NCI-H2227 treated with DMSO at 0.1 percent for 48 hours (cell line): ENCODE measurements at regions not wholly inside any gene's neighbourhood (a gene's known extent, or its start where the extent isn't known, plus 50 kb on each side); places are given as distances from the start of the nearest gene placed in this dataset.
"Not testable (repeated sequence)": the region's sequence is repeated elsewhere in the genome, so short reads cannot be mapped to it uniquely, and the experiment has no call there.

Experiments used
- DNase-seq: peaks from one replicate; lab custom pipeline; 2025; lab: John Stamatoyannopoulos, UW

DNA sequence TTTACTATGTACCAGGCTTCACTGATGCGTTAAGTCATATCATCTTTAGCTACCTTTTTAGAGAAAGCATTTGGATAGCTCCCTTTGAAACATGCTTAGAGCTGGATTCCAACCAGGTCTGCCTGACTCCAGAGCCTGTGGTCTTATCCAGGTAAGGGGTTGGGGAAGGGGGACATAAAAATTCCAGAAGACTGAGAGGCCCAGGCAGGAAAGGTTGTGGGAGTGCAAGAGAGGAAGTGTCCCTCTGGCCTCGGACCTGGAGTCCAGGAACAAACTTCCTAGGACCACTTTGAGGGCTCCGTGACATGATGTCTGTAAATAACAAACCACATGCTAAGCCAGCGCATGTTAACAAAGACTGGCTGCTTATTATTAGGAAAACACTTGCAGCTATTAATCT, 163.0 kb upstream of the KCNG1 start:
- DNase-seq, result no peak

DNA sequence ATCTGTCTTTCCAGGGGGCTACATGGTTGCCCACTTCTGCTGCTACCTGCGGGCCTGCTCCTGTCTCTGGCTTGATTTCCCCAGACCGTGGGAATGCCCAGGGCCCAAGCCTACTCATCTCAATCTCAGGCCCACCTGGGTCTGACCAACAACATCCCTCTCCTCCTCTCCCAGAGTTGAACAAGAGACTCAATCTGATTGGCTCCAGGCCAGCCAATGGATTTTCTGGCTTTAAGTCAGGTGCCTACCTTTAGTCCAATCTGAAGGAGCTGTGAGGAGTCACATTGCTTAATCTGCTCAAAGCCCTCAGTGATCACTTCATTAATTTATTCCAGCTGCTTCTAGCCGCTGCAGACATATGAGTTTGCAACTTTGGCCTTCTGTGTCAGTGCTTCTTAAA, 162.4 kb upstream of the KCNG1 start:
- DNase-seq, result no peak

GRCh38 chr20:51184289-51184688, 161.4 kb upstream of the KCNG1 start:
- DNase-seq, result no peak

DNA sequence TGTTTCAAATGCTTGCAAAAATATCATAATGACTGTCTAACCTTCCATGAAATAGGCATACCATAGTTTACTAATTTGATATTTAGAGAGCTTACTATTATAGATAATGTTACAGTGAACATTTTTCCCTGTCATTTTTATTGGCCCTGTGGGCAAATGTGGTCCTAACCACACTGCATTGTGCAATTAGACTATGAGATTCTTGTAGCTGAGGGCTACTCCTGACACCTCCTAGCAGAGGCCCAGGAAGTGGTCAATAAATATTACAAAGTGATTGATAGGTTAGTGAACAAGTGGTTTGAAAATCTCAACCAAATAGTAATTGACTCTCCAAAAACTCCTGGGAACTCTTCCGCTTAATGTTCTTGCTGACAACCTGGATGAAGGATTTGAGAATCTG, 160.5 kb upstream of the KCNG1 start:
- DNase-seq, result no peak

DNA sequence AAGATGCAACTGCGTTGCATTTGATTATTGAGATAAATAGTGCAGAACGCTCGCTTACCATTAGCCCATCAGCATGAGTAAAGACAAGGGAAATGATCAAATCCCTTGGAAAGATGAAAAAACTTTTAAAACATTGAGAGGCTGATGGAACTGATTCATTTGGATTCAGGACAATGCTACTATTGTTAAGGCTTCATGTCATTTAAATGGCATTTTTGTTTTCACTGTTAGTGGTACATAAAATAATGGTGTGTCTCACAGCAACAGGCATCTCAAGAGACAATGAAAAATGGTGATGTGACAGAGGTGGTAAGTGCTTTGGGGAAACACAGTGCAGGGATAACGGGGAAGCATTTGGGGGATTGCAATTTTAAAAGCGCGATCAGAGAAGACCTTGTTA, 159.7 kb upstream of the KCNG1 start:
- DNase-seq, result no peak

DNA sequence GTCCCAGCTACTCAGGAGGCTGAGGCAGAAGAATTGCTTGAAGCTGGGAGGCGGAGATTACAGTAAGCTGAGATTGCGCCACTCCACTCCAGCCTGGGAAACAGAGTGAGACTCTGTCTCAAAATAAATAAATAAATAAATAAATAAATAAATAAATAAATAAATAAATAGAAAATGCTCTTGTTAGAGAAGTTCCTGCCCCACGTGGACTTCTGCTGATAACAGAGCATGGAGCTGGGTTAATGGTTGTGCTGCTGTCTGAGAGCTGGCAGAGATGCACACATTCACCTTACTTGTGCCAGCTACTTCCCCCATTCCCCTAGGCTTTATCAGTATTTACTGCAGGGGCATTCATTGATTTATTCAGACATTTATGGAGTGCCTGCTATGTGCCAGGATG, 155.2 kb upstream of the KCNG1 start:
- no peak for DNase-seq

- DNase-seq, result no peak
These were observed 154.0 kb upstream of the KCNG1 start for GRCh38 chr20:51176876-51177275.

DNA sequence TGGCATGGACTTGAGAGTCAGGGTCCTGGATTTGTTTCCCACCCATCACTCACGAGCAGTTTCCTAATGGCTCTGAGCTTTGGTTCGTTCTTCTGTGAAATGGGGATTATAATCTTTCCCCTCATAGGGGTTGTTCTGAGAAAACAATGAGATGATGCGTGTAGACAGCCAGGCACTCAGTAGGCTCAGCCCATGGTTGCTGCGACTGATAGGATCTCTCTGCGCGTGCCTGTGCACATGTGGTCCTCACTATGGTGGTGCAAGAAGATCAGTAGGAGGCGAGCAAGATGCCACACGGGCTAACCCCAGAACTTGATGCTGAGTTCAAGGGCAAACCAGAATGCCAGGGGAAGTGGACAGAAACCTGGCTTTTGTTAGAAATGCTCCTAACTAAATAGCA, 153.5 kb upstream of the KCNG1 start:
- DNase-seq, result no peak

GRCh38 chr20:51175724-51176123, 152.8 kb upstream of the KCNG1 start:
- no peak for DNase-seq

GRCh38 chr20:51175156-51175555, 152.2 kb upstream of the KCNG1 start:
- no peak for DNase-seq

GRCh38 chr20:51174536-51174935, 151.6 kb upstream of the KCNG1 start:
- no peak for DNase-seq

GRCh38 chr20:51172558-51173428, 149.9 kb upstream of the KCNG1 start:
- no peak for DNase-seq

GRCh38 chr20:51171141-51171540, 148.2 kb upstream of the KCNG1 start:
- no peak for DNase-seq

- no peak for DNase-seq
These were observed 146.9 kb upstream of the KCNG1 start for GRCh38 chr20:51169813-51170212.

GRCh38 chr20:51167911-51168310, 145.0 kb upstream of the KCNG1 start:
- DNase-seq, result not testable (repeated sequence)

GRCh38 chr20:51166489-51166888, 143.6 kb upstream of the KCNG1 start:
- DNase-seq, result no peak

- no peak for DNase-seq
These were observed 142.2 kb upstream of the KCNG1 start for GRCh38 chr20:51165131-51165530.

- no peak for DNase-seq
These were observed 141.8 kb upstream of the KCNG1 start for GRCh38 chr20:51164731-51165130.

DNA sequence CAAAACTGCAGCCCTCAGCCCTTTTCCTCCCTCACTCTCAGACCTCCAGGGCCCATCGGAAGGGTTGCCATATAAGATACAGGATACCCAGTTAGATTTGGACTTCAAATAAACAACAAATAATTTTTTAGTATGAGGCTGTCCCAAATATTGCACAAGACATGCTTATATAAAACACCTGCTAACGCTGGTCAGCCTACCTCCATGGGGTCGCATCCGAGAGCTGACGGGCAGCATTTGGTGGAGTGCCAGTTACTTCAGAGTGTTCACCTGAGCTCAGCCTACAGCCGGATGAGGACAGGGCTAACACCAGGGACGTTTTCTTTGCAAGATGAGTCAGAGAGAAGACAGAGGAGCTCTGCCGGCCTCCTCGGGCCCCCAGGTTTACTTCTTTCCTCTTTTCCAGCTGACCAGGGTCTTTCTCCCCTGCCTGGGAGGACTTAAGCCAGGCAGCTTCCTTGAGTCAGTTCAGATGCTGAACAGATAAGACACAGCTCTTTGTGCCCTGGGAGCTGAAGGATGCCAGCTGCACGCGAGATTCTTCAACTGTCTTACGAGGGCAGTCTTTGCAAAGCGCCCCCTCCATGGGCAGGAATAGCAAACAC, 141.2 kb upstream of the KCNG1 start:
- DNase-seq, result no peak

GRCh38 chr20:51162015-51162414, 139.1 kb upstream of the KCNG1 start:
- no peak for DNase-seq

- no peak for DNase-seq
These were observed 137.9 kb upstream of the KCNG1 start for GRCh38 chr20:51160821-51161220.

DNA sequence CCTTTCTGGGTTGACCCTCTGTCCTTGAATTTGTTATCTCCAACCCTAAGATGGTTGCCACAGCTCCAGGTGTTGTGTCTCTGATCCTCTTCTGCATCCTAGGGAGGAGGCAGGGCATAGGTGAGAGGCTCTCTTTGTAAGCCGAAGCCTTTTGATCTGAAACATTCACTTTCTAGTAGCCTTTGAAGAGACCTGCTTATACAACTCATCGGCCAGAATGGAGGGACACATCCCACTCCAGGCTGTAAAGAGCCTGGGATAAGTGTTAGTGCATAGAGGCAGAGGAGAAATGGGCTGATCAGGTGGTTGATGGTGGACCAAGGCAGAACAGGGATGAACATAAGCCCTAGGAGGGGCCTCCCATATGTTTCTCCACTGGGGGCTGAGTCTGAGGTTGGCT, 137.1 kb upstream of the KCNG1 start:
- DNase-seq, result no peak

- DNase-seq, result no peak
These were observed 136.4 kb upstream of the KCNG1 start for GRCh38 chr20:51159303-51159702.

- DNase-seq, result no peak
These were observed 135.3 kb upstream of the KCNG1 start for GRCh38 chr20:51158226-51158625.
